IMR-90 (cell line): ENCODE measurements at regions not wholly inside any gene's neighbourhood (a gene's known extent, or its start where the extent isn't known, plus 50 kb on each side); places are given as distances from the start of the nearest gene placed in this dataset.

Experiments
- ATAC-seq: fragments of 200-7000 bp; cut with Tn5 transposase; 2 replicates; pipeline ENCODE4 v1.9.1; 2020; ENCODE audit warnings: low read depth, mild to moderate bottlenecking, moderate library complexity
- BruUV-seq: library from RNA; stranded (reverse); fragments of 400-500 nt; replicated peaks from 2 replicates; lab custom pipeline; 2021; lab: Mats Ljungman, UMichigan
- CTCF ChIA-PET: fragments of 300-600 bp; formaldehyde crosslinking; extraction: SDS; loops from one replicate; lab custom pipeline; 2021; ENCODE audit warnings: antibody characterized with exemption; lab: Yijun Ruan, JAX
- POLR2A ChIA-PET: fragments of 300-600 bp; sonication (Branson Sonifier 250); formaldehyde crosslinking; loops from one replicate; lab custom pipeline; 2022; ENCODE audit warnings: antibody characterized with exemption; ENCODE audit not compliant: unreplicated experiment; lab: Charles Lee
- DNase-seq: peaks from one replicate; pipeline ENCODE4 v3.0.0; 2013
- H2AFZ ChIP-seq: replicated peaks from 2 replicates; pipeline ENCODE3; 2013; ENCODE audit warnings: low read length, mild to moderate bottlenecking; ENCODE audit not compliant: poor library complexity
- H2AK5ac ChIP-seq: 2 replicates; pipeline ENCODE4 v1.6.1; 2013; ENCODE audit warnings: low read depth, low read length, inconsistent platforms
- H2AK9ac ChIP-seq: replicated peaks from 2 replicates; pipeline ENCODE3; 2013; ENCODE audit warnings: mild to moderate bottlenecking, low read depth, low read length, moderate library complexity; ENCODE audit not compliant: poor library complexity
- H2BK120ac ChIP-seq: 2 replicates; pipeline ENCODE4 v1.6.1; 2013; ENCODE audit warnings: low read depth, low read length, inconsistent platforms
- H2BK15ac ChIP-seq: 3 replicates; pipeline ENCODE4 v1.6.1; 2013; ENCODE audit warnings: low read depth, low read length, inconsistent platforms
- H2BK20ac ChIP-seq: 2 replicates; pipeline ENCODE4 v1.6.1; 2013; ENCODE audit warnings: low read depth, mild to moderate bottlenecking, inconsistent platforms, low read length, moderate library complexity
- H2BK5ac ChIP-seq: 2 replicates; pipeline ENCODE4 v1.6.1; 2013; ENCODE audit warnings: mild to moderate bottlenecking, low read depth, low read length, inconsistent platforms; ENCODE audit not compliant: poor library complexity, severe bottlenecking
- H3K14ac ChIP-seq: replicated peaks from 2 replicates; pipeline ENCODE4 v1.6.1; 2013; ENCODE audit warnings: low read depth, low read length, inconsistent platforms
- H3K18ac ChIP-seq: 2 replicates; pipeline ENCODE4 v1.6.1; 2013; ENCODE audit warnings: low read depth, low read length, control low read depth
- H3K23ac ChIP-seq: 2 replicates; pipeline ENCODE4 v1.6.1; 2013; ENCODE audit warnings: low read depth, low read length, inconsistent platforms
- H3K27ac ChIP-seq: 2 replicates; pipeline ENCODE4 v1.5.1; 2013; ENCODE audit warnings: mild to moderate bottlenecking, control low read depth, low read length; ENCODE audit not compliant: insufficient read depth
- H3K27me3 ChIP-seq: 2 replicates; pipeline ENCODE4 v1.6.1; 2013; ENCODE audit warnings: low read length; ENCODE audit not compliant: control insufficient read depth, insufficient read depth
- H3K36me3 ChIP-seq: 2 replicates; pipeline ENCODE4 v1.6.1; 2013; ENCODE audit warnings: low read length, mixed read lengths; ENCODE audit not compliant: control insufficient read depth, insufficient read depth
- H3K4ac ChIP-seq: 2 replicates; pipeline ENCODE4 v1.6.1; 2013; ENCODE audit warnings: low read depth, low read length, inconsistent platforms
- H3K4me1 ChIP-seq: 2 replicates; pipeline ENCODE4 v1.6.1; 2013; ENCODE audit warnings: low read length, mixed read lengths; ENCODE audit not compliant: control insufficient read depth, insufficient read depth
- H3K4me2 ChIP-seq: 2 replicates; pipeline ENCODE4 v1.6.1; 2013; ENCODE audit warnings: low read depth, mild to moderate bottlenecking, control low read depth, low read length, moderate library complexity
- H3K4me3 ChIP-seq: 2 replicates; pipeline ENCODE4 v1.5.1; 2013; ENCODE audit warnings: low read depth, mild to moderate bottlenecking, control low read depth, low read length, moderate library complexity; ENCODE audit not compliant: insufficient read depth
- H3K56ac ChIP-seq: 2 replicates; pipeline ENCODE4 v1.6.1; 2013; ENCODE audit warnings: low read length, inconsistent platforms; ENCODE audit not compliant: insufficient read depth; ENCODE audit errors: extremely low read depth
- H3K79me1 ChIP-seq, 2 experiments: 2 replicates each; pipeline ENCODE4 v1.6.1; 2013; ENCODE audit warnings: low read length in 2 of 2, inconsistent platforms in 1 of 2, low read depth in 1 of 2
- H3K9ac ChIP-seq: 2 replicates; pipeline ENCODE4 v1.6.1; 2013; ENCODE audit warnings: low read depth, low read length, control low read depth
- H3K9me1 ChIP-seq: 2 replicates; pipeline ENCODE4 v1.6.1; 2013; ENCODE audit warnings: low read length, inconsistent platforms; ENCODE audit not compliant: insufficient read depth
- H3K9me3 ChIP-seq: 2 replicates; pipeline ENCODE4 v1.6.1; 2013; ENCODE audit warnings: low read length; ENCODE audit not compliant: control insufficient read depth, insufficient read depth
- H4K20me1 ChIP-seq: 2 replicates; pipeline ENCODE4 v1.6.1; 2013; ENCODE audit warnings: low read length, inconsistent platforms; ENCODE audit not compliant: insufficient read depth
- H4K5ac ChIP-seq: 2 replicates; pipeline ENCODE4 v1.6.1; 2013; ENCODE audit warnings: mild to moderate bottlenecking, low read depth, low read length, control low read depth
- H4K8ac ChIP-seq, 2 experiments: 2 replicates each; pipeline ENCODE4 v1.6.1; 2013; ENCODE audit warnings: low read depth in 2 of 2, low read length in 2 of 2, control low read depth in 1 of 2, inconsistent platforms in 1 of 2
- H4K91ac ChIP-seq: 2 replicates; pipeline ENCODE4 v1.6.1; 2013; ENCODE audit warnings: low read depth, low read length, inconsistent platforms; ENCODE audit not compliant: insufficient read depth
- CTCF ChIP-seq: conservative IDR thresholded peaks from 2 replicates; pipeline ENCODE4 v1.5.1; 2012; ENCODE audit warnings: mild to moderate bottlenecking, low read depth, low read length, improper control_type of control experiment
- ELK1 ChIP-seq: fragments of 150-350 bp; IDR thresholded peaks from 2 replicates; pipeline ENCODE4 v1.6.1; 2016; ENCODE audit warnings: low read depth, mild to moderate bottlenecking, low read length, moderate library complexity, borderline replicate concordance
- FOS ChIP-seq: fragments of 150-350 bp; IDR thresholded peaks from 2 replicates; pipeline ENCODE4 v1.6.1; 2016; ENCODE audit warnings: low read depth, low read length
- MAFK ChIP-seq: IDR thresholded peaks from 2 replicates; pipeline ENCODE4 v1.6.1; 2012; ENCODE audit warnings: low read depth, low read length, improper control_type of control experiment
- MAZ ChIP-seq: IDR thresholded peaks from 2 replicates; pipeline ENCODE4 v1.6.1; 2012; ENCODE audit warnings: low read depth, mild to moderate bottlenecking, low read length, improper control_type of control experiment, moderate library complexity, borderline replicate concordance
- MXI1 ChIP-seq: IDR thresholded peaks from 2 replicates; pipeline ENCODE4 v1.6.1; 2012; ENCODE audit warnings: low read depth, mild to moderate bottlenecking, low read length, moderate library complexity, borderline replicate concordance
- POLR2A ChIP-seq: IDR thresholded peaks from 2 replicates; pipeline ENCODE4 v1.6.1; 2012; ENCODE audit warnings: mild to moderate bottlenecking, low read depth, low read length
- RAD21 ChIP-seq: IDR thresholded peaks from 2 replicates; pipeline ENCODE4 v1.6.1; 2012; ENCODE audit warnings: low read length, improper control_type of control experiment
- RCOR1 ChIP-seq: IDR thresholded peaks from 2 replicates; pipeline ENCODE4 v1.6.1; 2012; ENCODE audit warnings: mild to moderate bottlenecking, low read length, improper control_type of control experiment; ENCODE audit not compliant: insufficient replicate concordance
- RFX5 ChIP-seq: IDR thresholded peaks from 2 replicates; pipeline ENCODE4 v1.8.0; 2012; ENCODE audit warnings: low read depth, mild to moderate bottlenecking, low read length, moderate library complexity
- SMC3 ChIP-seq: fragments of 150-350 bp; IDR thresholded peaks from 2 replicates; pipeline ENCODE4 v1.6.1; 2016; ENCODE audit warnings: low read depth, mild to moderate bottlenecking, antibody characterized with exemption, low read length, moderate library complexity
- WGBS, 2 experiments: methylation state at CpG; one replicate each; pipeline versions ENCODE4 v1.1.5 to v1.1.7; 2013; ENCODE audit warnings: missing lambda C conversion rate in 2 of 2; ENCODE audit not compliant: insufficient read length in 1 of 2; ENCODE audit errors: extremely low coverage in 2 of 2; 5-methylcytosine and 5-hydroxymethylcytosine counted together
- dilution Hi-C: fragments of 300-500 bp; cut with HindIII; formaldehyde crosslinking; loops from one replicate; pipeline ENCODE4 v1.14.3; 2018; ENCODE audit warnings: low sequenced_read_pairs; ENCODE audit not compliant: unreplicated experiment
- in situ Hi-C: fragments of 300-500 bp; cut with MboI; formaldehyde crosslinking; loops from 3 replicates; pipeline ENCODE4 v1.14.3; 2019; ENCODE audit warnings: low sequenced_read_pairs, inconsistent platforms, mixed read lengths
- intact Hi-C: fragments of 100-400 bp; cut with micrococcal nuclease; formaldehyde crosslinking; loops from 2 replicates; pipeline ENCODE4 v1.10.0; 2022

DNA sequence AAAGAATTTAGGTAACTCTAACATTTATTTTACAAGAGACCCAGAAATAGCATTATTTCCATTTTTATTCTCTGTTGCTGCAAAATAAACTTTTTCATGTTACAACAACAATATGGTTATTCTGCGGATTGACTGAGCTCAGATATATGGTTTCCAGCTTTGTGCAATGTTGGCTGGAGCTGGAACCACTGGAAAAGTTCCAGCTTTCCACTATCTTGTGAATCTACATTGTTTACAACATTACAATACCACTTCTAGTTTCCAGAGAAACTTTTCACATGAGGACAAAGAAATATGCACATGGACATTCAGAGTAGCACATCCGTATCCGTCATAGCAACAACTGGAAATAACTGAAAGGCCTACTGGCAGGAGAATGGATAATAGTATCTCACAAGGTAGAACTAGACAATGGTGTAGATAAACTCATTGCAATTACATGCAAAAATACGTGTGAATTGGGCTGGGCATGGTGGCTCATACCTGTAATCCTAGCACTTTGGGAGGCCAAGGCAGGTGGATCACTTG lies 436.1 kb upstream of the ADAMTS16 start:
- WGBS, 2 experiments = 40% methylated on average over 1 of the region's 4 CpGs; no CpG with 5 or more reads in 1 of the 2 experiments
- Histone ChIP-seq H3K4ac (no peak overlapping the region), H3K18ac (no peak overlapping the region), H4K8ac (no peak overlapping the region), H2AK9ac (no peak overlapping the region), H3K27ac (no peak overlapping the region), H3K36me3 (no peaks in the 10 kb centered on the region), H3K9me3 (peaks cover 8% of the 10 kb centered on the region), H3K23ac (no peak overlapping the region), H3K9me1 (no peaks in the 10 kb centered on the region), H4K91ac (no peak overlapping the region), H2BK5ac (no peak overlapping the region), H2AFZ (no peak overlapping the region), H2AK5ac (no peak overlapping the region), H3K4me1 (no peaks in the 10 kb centered on the region), H4K5ac (no peak overlapping the region), H3K4me2 (no peak overlapping the region), H3K79me1 (no peaks in the 10 kb centered on the region), H3K4me3 (no peak overlapping the region), H2BK15ac (no peak overlapping the region), H3K27me3 (no peaks in the 10 kb centered on the region), H2BK120ac (no peak overlapping the region), H3K14ac (no peak overlapping the region), H4K20me1 (no peaks in the 10 kb centered on the region), H3K9ac (no peak overlapping the region), H2BK20ac (no peak overlapping the region), H3K56ac (no peak overlapping the region)
- BruUV-seq = no TSS peak
- ChIA-PET CTCF (no interaction called here), POLR2A (no interaction called here)
- in situ Hi-C loops (no loop called here), dilution Hi-C loops (no loop called here), intact Hi-C loops (no loop called here)
- DNase-seq (no peak), ATAC-seq (no peak)
- TF ChIP-seq POLR2A = no peak
- no peak for TF ChIP-seq RCOR1
- TF ChIP-seq FOS = no peak
- TF ChIP-seq CTCF = no peak
- no peak for TF ChIP-seq MAFK
- TF ChIP-seq RAD21 = no peak
- TF ChIP-seq RFX5 = no peak
- no peak for TF ChIP-seq MAZ
- no peak for TF ChIP-seq SMC3
- no peak for TF ChIP-seq MXI1
- TF ChIP-seq ELK1 = no peak
